B cell (primary cell): ENCODE measurements at regions not wholly inside any gene's neighbourhood (a gene's known extent, or its start where the extent isn't known, plus 50 kb on each side); places are given as distances from the start of the nearest gene placed in this dataset.

Experiments used
- ATAC-seq: fragments of 200-7000 bp; cut with Tn5 transposase; one replicate; pipeline ENCODE4 v1.10.0; 2021; ENCODE audit warnings: low read depth, mild to moderate bottlenecking, moderate number of reproducible peaks, moderate library complexity
- CTCF ChIA-PET: fragments of 350-600 bp; sonication (Branson Sonifier 250); formaldehyde crosslinking; loops from one replicate; lab custom pipeline; 2021; ENCODE audit warnings: antibody characterized with exemption, inconsistent platforms; lab: Charles Lee
- POLR2A ChIA-PET: fragments of 350-600 bp; sonication (Branson Sonifier 250); formaldehyde crosslinking; loops from one replicate; lab custom pipeline; 2021; ENCODE audit warnings: antibody characterized with exemption; lab: Charles Lee
- DNase-seq: peaks from one replicate; pipeline ENCODE4 v3.0.0; 2013
- H2AFZ ChIP-seq: 2 replicates; pipeline ENCODE4 v1.6.1; 2012; ENCODE audit warnings: mild to moderate bottlenecking, low read depth, low read length; ENCODE audit not compliant: insufficient read depth, poor library complexity, severe bottlenecking
- H3K27ac ChIP-seq, 2 donors: 1 replicate in 1 of 2; 2 replicates in 1 of 2; pipeline ENCODE4 v1.5.1; 2012 to 2013; ENCODE audit warnings: low read length in 2 of 2, mild to moderate bottlenecking in 2 of 2, moderate library complexity in 1 of 2
- H3K27me3 ChIP-seq, 4 experiments: fragments of 200-600 bp in 1 of 4; sonication (generic) in 1 of 4; replicated peaks in 1 of 4; 1 replicate in 2 of 4; 2 replicates in 2 of 4; pipeline versions ENCODE4 v1.6.1 to v1.7.0; 2013 to 2016; ENCODE audit warnings: low read length in 3 of 4, mild to moderate bottlenecking in 2 of 4, mixed read lengths in 1 of 4, moderate library complexity in 1 of 4; ENCODE audit not compliant: insufficient read depth in 4 of 4, control insufficient read depth in 3 of 4; ENCODE audit errors: control extremely low read depth in 1 of 4
- H3K36me3 ChIP-seq, 2 experiments: replicated peaks in 1 of 2; 1 replicate in 1 of 2; 2 replicates in 1 of 2; pipeline versions ENCODE4 v1.6.1 to v1.7.1; 2013; ENCODE audit warnings: low read length in 1 of 2; ENCODE audit not compliant: insufficient read depth in 2 of 2, control insufficient read depth in 1 of 2; ENCODE audit errors: control extremely low read depth in 1 of 2, extremely low read depth in 1 of 2
- H3K4me1 ChIP-seq, 2 donors: fragments of 200-600 bp in 1 of 2; sonication (generic) in 1 of 2; 1 replicate in 1 of 2; 2 replicates in 1 of 2; pipeline versions ENCODE4 v1.5.1 to v1.6.1; 2013 to 2017; ENCODE audit warnings: low read length in 2 of 2; ENCODE audit not compliant: control insufficient read depth in 2 of 2, insufficient read depth in 2 of 2
- H3K4me2 ChIP-seq: replicated peaks from 2 replicates; pipeline ENCODE3; 2012; ENCODE audit warnings: mild to moderate bottlenecking, low read depth, low read length; ENCODE audit not compliant: poor library complexity, severe bottlenecking
- H3K4me3 ChIP-seq, 5 experiments: fragments of 200-600 bp in 1 of 5; sonication (generic) in 1 of 5; 1 replicate in 3 of 5; 2 replicates in 2 of 5; pipeline versions ENCODE4 v1.5.1 to v1.7.0; 2011 to 2016; ENCODE audit warnings: low read length in 4 of 5, mild to moderate bottlenecking in 4 of 5, low read depth in 2 of 5, control low read depth in 1 of 5, moderate library complexity in 1 of 5; ENCODE audit not compliant: insufficient read depth in 1 of 5; ENCODE audit errors: control extremely low read depth in 1 of 5, extremely low read depth in 1 of 5
- H3K79me2 ChIP-seq: fragments of 200-600 bp; sonication (generic); one replicate; pipeline ENCODE4 v1.6.0; 2016; ENCODE audit warnings: low read length; ENCODE audit not compliant: control insufficient read depth, insufficient read depth
- H3K9ac ChIP-seq: fragments of 200-600 bp; sonication (generic); 2 replicates; pipeline ENCODE4 v1.6.1; 2017; ENCODE audit warnings: mild to moderate bottlenecking, low read length, moderate library complexity
- H3K9me3 ChIP-seq, 3 donors: one replicate each; pipeline versions ENCODE4 v1.6.1 to v1.7.1; 2013; ENCODE audit warnings: low read length in 2 of 3; ENCODE audit not compliant: control insufficient read depth in 2 of 3, insufficient read depth in 1 of 3; ENCODE audit errors: control extremely low read depth in 1 of 3
- H4K20me1 ChIP-seq: 2 replicates; pipeline ENCODE4 v1.6.0; 2012; ENCODE audit warnings: mild to moderate bottlenecking, low read length; ENCODE audit not compliant: insufficient read depth, control insufficient read depth, poor library complexity, severe bottlenecking
- H3K27ac Mint-ChIP-seq: one replicate; pipeline ENCODE4 v1.8.0; 2021; ENCODE audit warnings: mixed read lengths
- H3K27me3 Mint-ChIP-seq: one replicate; pipeline ENCODE4 v1.8.0; 2021; ENCODE audit warnings: mixed read lengths
- H3K4me1 Mint-ChIP-seq: one replicate; pipeline ENCODE4 v1.8.0; 2021; ENCODE audit warnings: mixed read lengths
- H3K4me3 Mint-ChIP-seq: one replicate; pipeline ENCODE4 v1.8.0; 2021; ENCODE audit warnings: mixed read lengths
- H3K9me3 Mint-ChIP-seq: one replicate; pipeline ENCODE4 v1.8.0; 2022; ENCODE audit warnings: mixed read lengths; ENCODE audit not compliant: insufficient read depth
- EZH2 ChIP-seq: IDR thresholded peaks from 2 replicates; pipeline ENCODE4 v1.6.1; 2012; ENCODE audit warnings: borderline replicate concordance, low read depth, mild to moderate bottlenecking, moderate library complexity, low read length; ENCODE audit not compliant: insufficient read depth, poor library complexity, severe bottlenecking
- WGBS: methylation state at CpG from one replicate; pipeline ENCODE4 v1.1.5; 2013; ENCODE audit warnings: missing lambda C conversion rate; ENCODE audit not compliant: insufficient coverage; 5-methylcytosine and 5-hydroxymethylcytosine counted together
- intact Hi-C: fragments of 100-400 bp; cut with micrococcal nuclease; formaldehyde crosslinking; loops from one replicate; pipeline ENCODE4 v1.10.0; 2022
- TF ChIP-seq, protein P1 (sequence below): fragments of 200-600 bp; IDR thresholded peaks from one replicate; pipeline ENCODE4 v1.8.0; 2022; ENCODE audit warnings: antibody characterized with exemption, mild to moderate bottlenecking

DNA sequence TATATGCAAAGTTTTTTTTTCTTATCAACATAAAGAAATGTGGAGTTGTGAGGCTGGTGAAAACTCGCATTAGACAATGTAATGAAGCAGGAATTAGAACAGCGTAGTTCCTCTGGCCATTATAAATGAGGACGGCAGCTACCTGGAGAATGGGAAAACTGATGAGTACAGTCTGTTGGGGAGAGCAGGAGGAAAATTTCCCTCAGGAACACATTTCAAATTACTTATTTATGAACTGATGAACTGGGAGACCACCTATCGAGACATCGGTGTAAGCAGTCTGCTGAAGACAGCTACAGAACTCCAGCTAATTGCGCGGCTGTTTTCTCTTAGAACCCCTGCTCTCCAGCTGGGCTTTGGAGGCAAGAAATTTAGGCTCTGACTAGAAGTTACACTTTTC is 343.9 kb upstream of the CLINT1 start:
- 94% methylated on average over 4 of the region's 7 CpGs for WGBS

DNA sequence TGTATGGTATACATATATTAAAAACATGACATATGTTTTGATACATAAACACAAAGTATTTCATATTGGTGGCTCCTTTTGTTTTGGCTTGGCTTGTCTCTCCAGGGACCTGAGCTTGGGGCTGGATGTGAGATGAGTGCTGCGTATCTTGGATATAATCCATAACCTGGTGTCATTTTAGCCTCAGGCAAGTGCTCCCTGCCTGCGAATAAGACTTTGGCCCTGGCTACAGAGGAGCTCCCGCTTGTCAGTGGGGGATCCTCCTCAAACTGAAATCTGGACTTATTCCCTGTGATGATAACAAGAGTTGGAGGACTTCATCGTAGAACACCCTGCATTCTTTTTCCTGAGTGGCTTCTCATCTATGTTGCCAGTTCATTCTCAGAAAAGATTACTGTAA is 341.7 kb upstream of the CLINT1 start:
- ChIA-PET POLR2A (no interaction called here), CTCF (no interaction called here)
- Mint-ChIP-seq H3K4me1 (peaks cover 35% of the 10 kb centered on the region), H3K4me3 (no peak overlapping the region), H3K27ac (no peak overlapping the region), H3K27me3 (no peaks in the 10 kb centered on the region), H3K9me3 (no peaks in the 10 kb centered on the region)
- DNase-seq (no peak), ATAC-seq (no peak)
- Histone ChIP-seq H2AFZ (no peak overlapping the region), H3K79me2 (no peaks in the 10 kb centered on the region), H4K20me1 (no peaks in the 10 kb centered on the region), H3K9me3 (peaks cover 0 to 6% (median 0%) of the 10 kb centered on the region in 3 donors), H3K27me3 (no peaks in the 10 kb centered on the region), H3K4me1 (peaks cover 26 to 32% of the 10 kb centered on the region in 2 donors), H3K36me3 (no peaks in the 10 kb centered on the region), H3K9ac (no peak overlapping the region), H3K4me2 (no peak overlapping the region), H3K4me3 (no peak overlapping the region), H3K27ac (no peak overlapping the region)
- intact Hi-C loops = no loop called here
- TF ChIP-seq, protein P1, sequence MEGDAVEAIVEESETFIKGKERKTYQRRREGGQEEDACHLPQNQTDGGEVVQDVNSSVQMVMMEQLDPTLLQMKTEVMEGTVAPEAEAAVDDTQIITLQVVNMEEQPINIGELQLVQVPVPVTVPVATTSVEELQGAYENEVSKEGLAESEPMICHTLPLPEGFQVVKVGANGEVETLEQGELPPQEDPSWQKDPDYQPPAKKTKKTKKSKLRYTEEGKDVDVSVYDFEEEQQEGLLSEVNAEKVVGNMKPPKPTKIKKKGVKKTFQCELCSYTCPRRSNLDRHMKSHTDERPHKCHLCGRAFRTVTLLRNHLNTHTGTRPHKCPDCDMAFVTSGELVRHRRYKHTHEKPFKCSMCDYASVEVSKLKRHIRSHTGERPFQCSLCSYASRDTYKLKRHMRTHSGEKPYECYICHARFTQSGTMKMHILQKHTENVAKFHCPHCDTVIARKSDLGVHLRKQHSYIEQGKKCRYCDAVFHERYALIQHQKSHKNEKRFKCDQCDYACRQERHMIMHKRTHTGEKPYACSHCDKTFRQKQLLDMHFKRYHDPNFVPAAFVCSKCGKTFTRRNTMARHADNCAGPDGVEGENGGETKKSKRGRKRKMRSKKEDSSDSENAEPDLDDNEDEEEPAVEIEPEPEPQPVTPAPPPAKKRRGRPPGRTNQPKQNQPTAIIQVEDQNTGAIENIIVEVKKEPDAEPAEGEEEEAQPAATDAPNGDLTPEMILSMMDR = no peak
- TF ChIP-seq EZH2 = no peak
- 100% methylated on average over 3 of the region's 4 CpGs for WGBS

More for the DNA sequence above, 343.9 kb upstream of the CLINT1 start:
- Mint-ChIP-seq H3K4me1 (peaks cover 15% of the 10 kb centered on the region), H3K9me3 (no peaks in the 10 kb centered on the region), H3K27me3 (no peaks in the 10 kb centered on the region), H3K4me3 (no peak overlapping the region), H3K27ac (no peak overlapping the region)
- ChIA-PET CTCF (no interaction called here), POLR2A (no interaction called here)
- no peak overlapping the region for H3K4me2 ChIP-seq
- peaks cover 15 to 17% of the 10 kb centered on the region in 2 donors for H3K4me1 ChIP-seq
- no peaks in the 10 kb centered on the region for H3K36me3 ChIP-seq
- no peak overlapping the region for H2AFZ ChIP-seq
- H4K20me1 ChIP-seq = no peaks in the 10 kb centered on the region
- ATAC-seq (no peak), DNase-seq (no peak)
- no peak for TF ChIP-seq EZH2
- TF ChIP-seq, protein P1 = no peak
- H3K4me3 ChIP-seq = no peak overlapping the region
- H3K79me2 ChIP-seq = no peaks in the 10 kb centered on the region
- H3K9me3 ChIP-seq = no peaks in the 10 kb centered on the region
- H3K27me3 ChIP-seq = no peaks in the 10 kb centered on the region
- no peak overlapping the region for H3K27ac ChIP-seq
- intact Hi-C loops = no loop called here
- no peak overlapping the region for H3K9ac ChIP-seq
